ENCODE measurements at regions not wholly inside any gene's neighbourhood (a gene's known extent, or its start where the extent isn't known, plus 50 kb on each side); places are given as distances from the start of the nearest gene placed in this dataset.

- TF ChIP-seq SPI1 (IDR thresholded peaks at IDR 0.05; ENCODE audit: low read depth, low read length): no peak
- no peak for TF ChIP-seq POLR2A (IDR thresholded peaks at IDR 0.05; ENCODE audit: low read depth, low read length)
- no peak for TF ChIP-seq TAF1 (IDR thresholded peaks at IDR 0.05; ENCODE audit: low read depth, low read length)
- TF ChIP-seq POLR2AphosphoS5 (IDR thresholded peaks at IDR 0.05; ENCODE audit: low read depth, low read length): no peak
- TF ChIP-seq PAX5 (IDR thresholded peaks at IDR 0.05; ENCODE audit: insufficient read depth, low read length, severe bottlenecking): no peak
These were observed 208.2 kb downstream of the CLIC5 start for GRCh38 chr6:45807311-45808041.

All from GM12891 (cell line).